Hepatocyte (in vitro differentiated cells): ENCODE measurements at regions not wholly inside any gene's neighbourhood (a gene's known extent, or its start where the extent isn't known, plus 50 kb on each side); places are given as distances from the start of the nearest gene placed in this dataset.

Source experiments
- EZH2 ChIP-seq: fragments of 200-600 bp; sonication (generic); IDR thresholded peaks from 2 replicates; pipeline ENCODE4 v1.6.1; 2016; ENCODE audit warnings: antibody characterized with exemption, mild to moderate bottlenecking, borderline replicate concordance
- TF ChIP-seq, protein P1 (sequence below): fragments of 200-600 bp; sonication (generic); IDR thresholded peaks from 2 replicates; pipeline ENCODE4 v1.5.1; 2016; ENCODE audit warnings: antibody characterized with exemption, mild to moderate bottlenecking; ENCODE audit not compliant: poor library complexity

DNA sequence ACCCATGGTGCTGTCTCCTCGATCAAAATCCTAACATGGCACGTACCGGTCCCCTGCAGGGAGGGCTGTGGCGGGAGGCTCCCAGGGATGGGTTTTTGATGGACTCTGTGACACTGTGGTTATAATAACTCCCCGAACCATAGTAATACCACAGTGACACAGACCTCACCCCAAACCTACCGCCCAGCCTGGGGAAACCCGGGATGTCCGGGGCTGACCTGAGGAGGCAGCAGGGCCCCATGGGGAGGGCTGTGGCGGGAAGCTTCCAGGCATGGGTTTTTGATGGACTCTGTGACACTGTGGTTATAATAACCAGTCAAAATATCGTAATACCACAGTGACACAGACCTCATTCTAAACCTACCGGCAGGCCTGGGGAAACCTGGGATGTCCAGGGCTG is 378.0 kb downstream of the TMEM121 start:
- TF ChIP-seq, protein P1, sequence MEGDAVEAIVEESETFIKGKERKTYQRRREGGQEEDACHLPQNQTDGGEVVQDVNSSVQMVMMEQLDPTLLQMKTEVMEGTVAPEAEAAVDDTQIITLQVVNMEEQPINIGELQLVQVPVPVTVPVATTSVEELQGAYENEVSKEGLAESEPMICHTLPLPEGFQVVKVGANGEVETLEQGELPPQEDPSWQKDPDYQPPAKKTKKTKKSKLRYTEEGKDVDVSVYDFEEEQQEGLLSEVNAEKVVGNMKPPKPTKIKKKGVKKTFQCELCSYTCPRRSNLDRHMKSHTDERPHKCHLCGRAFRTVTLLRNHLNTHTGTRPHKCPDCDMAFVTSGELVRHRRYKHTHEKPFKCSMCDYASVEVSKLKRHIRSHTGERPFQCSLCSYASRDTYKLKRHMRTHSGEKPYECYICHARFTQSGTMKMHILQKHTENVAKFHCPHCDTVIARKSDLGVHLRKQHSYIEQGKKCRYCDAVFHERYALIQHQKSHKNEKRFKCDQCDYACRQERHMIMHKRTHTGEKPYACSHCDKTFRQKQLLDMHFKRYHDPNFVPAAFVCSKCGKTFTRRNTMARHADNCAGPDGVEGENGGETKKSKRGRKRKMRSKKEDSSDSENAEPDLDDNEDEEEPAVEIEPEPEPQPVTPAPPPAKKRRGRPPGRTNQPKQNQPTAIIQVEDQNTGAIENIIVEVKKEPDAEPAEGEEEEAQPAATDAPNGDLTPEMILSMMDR: no peak
- no peak for TF ChIP-seq EZH2
